Endothelial cell of umbilical vein (primary cell): ENCODE measurements at regions not wholly inside any gene's neighbourhood (a gene's known extent, or its start where the extent isn't known, plus 50 kb on each side); places are given as distances from the start of the nearest gene placed in this dataset.

Experiments used
- BruUV-seq: library from RNA; stranded (reverse); fragments of 400-500 nt; replicated peaks from 2 replicates; lab custom pipeline; 2021; lab: Mats Ljungman, UMichigan
- CTCF ChIA-PET: fragments of 300-600, 350-600 bp; sonication (Branson Sonifier 250); formaldehyde crosslinking; loops from one replicate; lab custom pipeline; 2021; ENCODE audit warnings: antibody characterized with exemption, inconsistent platforms; lab: Charles Lee
- POLR2A ChIA-PET: fragments of 300-600, 350-600 bp; sonication (Branson Sonifier 250); formaldehyde crosslinking; loops from one replicate; lab custom pipeline; 2021; ENCODE audit warnings: antibody characterized with exemption, inconsistent platforms; lab: Charles Lee
- DNase-seq: peaks from one replicate; pipeline ENCODE4 v3.0.0-alpha.2; 2011; ENCODE audit warnings: low read depth, low spot score
- FAIRE-seq: peaks from 2 replicates; lab custom pipeline; 2011; peaks lifted over from hg19 to GRCh38; lab: Jason Lieb, UNC
- H2AFZ ChIP-seq: 2 replicates; pipeline ENCODE4 v1.6.0; 2012; ENCODE audit warnings: low read depth, low read length, control low read depth, inconsistent platforms
- H3K27ac ChIP-seq: 2 replicates; pipeline ENCODE4 v1.5.1; 2011; ENCODE audit warnings: low read depth, mild to moderate bottlenecking, control low read depth, low read length, moderate library complexity; ENCODE audit not compliant: insufficient read depth
- H3K27me3 ChIP-seq, 2 experiments: 2 replicates each; pipeline versions ENCODE4 v1.6.0 to v1.6.1; 2011; ENCODE audit warnings: low read length in 2 of 2, mixed read lengths in 1 of 2; ENCODE audit not compliant: control insufficient read depth in 2 of 2, insufficient read depth in 2 of 2
- H3K36me3 ChIP-seq, 2 experiments: 2 replicates in 1 of 2; 3 replicates in 1 of 2; pipeline ENCODE4 v1.5.1; 2011; ENCODE audit warnings: low read length in 2 of 2, mild to moderate bottlenecking in 1 of 2, moderate library complexity in 1 of 2; ENCODE audit not compliant: control insufficient read depth in 2 of 2, insufficient read depth in 2 of 2; ENCODE audit errors: extremely low read depth in 1 of 2
- H3K4me1 ChIP-seq: 3 replicates; pipeline ENCODE4 v1.5.1; 2011; ENCODE audit warnings: mild to moderate bottlenecking, low read length; ENCODE audit not compliant: control insufficient read depth, insufficient read depth; ENCODE audit errors: extremely low read depth
- H3K4me2 ChIP-seq: 2 replicates; pipeline ENCODE4 v1.6.1; 2011; ENCODE audit warnings: low read length, control low read depth, mixed read lengths; ENCODE audit not compliant: insufficient read depth
- H3K4me3 ChIP-seq, 3 experiments: fragments of 200-600 bp in 1 of 3; sonication (generic), shearing (Covaris generic) in 1 of 3; replicated peaks in 1 of 3; 2 replicates each; pipeline ENCODE4 v1.5.1; 2011 to 2016; ENCODE audit warnings: control low read depth in 3 of 3, low read length in 3 of 3, mild to moderate bottlenecking in 2 of 3, inconsistent platforms in 1 of 3, low read depth in 1 of 3, moderate library complexity in 1 of 3; ENCODE audit not compliant: insufficient read depth in 1 of 3
- H3K79me2 ChIP-seq: 2 replicates; pipeline ENCODE4 v1.6.0; 2012; ENCODE audit warnings: low read length, inconsistent platforms; ENCODE audit not compliant: control insufficient read depth, insufficient read depth
- H3K9ac ChIP-seq: replicated peaks from 2 replicates; pipeline ENCODE3; 2011; ENCODE audit warnings: low read length, control low read depth; ENCODE audit not compliant: insufficient read depth; ENCODE audit errors: extremely low read depth
- H3K9me1 ChIP-seq: replicated peaks from 3 replicates; pipeline ENCODE4 v1.6.0; 2011; ENCODE audit warnings: mild to moderate bottlenecking, low read length; ENCODE audit not compliant: control insufficient read depth, insufficient read depth; ENCODE audit errors: extremely low read depth
- H3K9me3 ChIP-seq: replicated peaks from 2 replicates; pipeline ENCODE4 v1.5.1; 2012; ENCODE audit warnings: low read length, inconsistent platforms; ENCODE audit not compliant: control insufficient read depth, insufficient read depth
- H4K20me1 ChIP-seq: replicated peaks from 2 replicates; pipeline ENCODE3; 2011; ENCODE audit warnings: mild to moderate bottlenecking, low read length; ENCODE audit not compliant: control insufficient read depth, insufficient read depth; ENCODE audit errors: extremely low read depth
- EZH2 ChIP-seq: IDR thresholded peaks from 2 replicates; pipeline ENCODE4 v1.6.1; 2012; ENCODE audit warnings: borderline replicate concordance, low read depth, mild to moderate bottlenecking, moderate library complexity, low read length, inconsistent platforms; ENCODE audit not compliant: severe bottlenecking
- FOS ChIP-seq: IDR thresholded peaks from 2 replicates; pipeline ENCODE4 v1.6.1; 2011; ENCODE audit warnings: mild to moderate bottlenecking, low read length, moderate library complexity, borderline replicate concordance; ENCODE audit not compliant: insufficient read depth
- GATA2 ChIP-seq: IDR thresholded peaks from 2 replicates; pipeline ENCODE4 v1.7.0; 2011; ENCODE audit warnings: low read depth, mild to moderate bottlenecking, moderate library complexity, mixed read lengths, low read length; ENCODE audit not compliant: insufficient read length, insufficient read depth
- JUN ChIP-seq: IDR thresholded peaks from 2 replicates; pipeline ENCODE4 v1.6.1; 2011; ENCODE audit warnings: borderline replicate concordance, low read depth; ENCODE audit not compliant: insufficient read length, insufficient read depth
- MYC ChIP-seq: IDR thresholded peaks from one replicate; pipeline ENCODE4 v1.6.1; 2011; ENCODE audit warnings: mild to moderate bottlenecking, low read depth, low read length
- POLR2A ChIP-seq: IDR thresholded peaks from 2 replicates; pipeline ENCODE4 v1.6.1; 2012; ENCODE audit warnings: low read depth, mild to moderate bottlenecking, control low read depth, low read length
- POLR2AphosphoS5 ChIP-seq: IDR thresholded peaks from 2 replicates; pipeline ENCODE4 v1.6.1; 2012; ENCODE audit warnings: low read depth, mild to moderate bottlenecking, control low read depth, low read length, moderate library complexity; ENCODE audit not compliant: insufficient read depth
- dilution Hi-C: fragments of 300-500 bp; cut with MboI; formaldehyde crosslinking; loops from one replicate; pipeline ENCODE4 v1.15.0; 2019; ENCODE audit warnings: low sequenced_read_pairs; ENCODE audit not compliant: extremely low pct_ligation_motif_present
- intact Hi-C: fragments of 100-400 bp; cut with micrococcal nuclease; formaldehyde crosslinking; loops from one replicate; pipeline ENCODE4 v1.10.0; 2022
- TF ChIP-seq, protein P1 (sequence below), 2 donors: IDR thresholded peaks; 1 replicate in 1 of 2; 2 replicates in 1 of 2; pipeline ENCODE4 v1.5.1; 2011; ENCODE audit warnings: low read length in 2 of 2, mild to moderate bottlenecking in 2 of 2, moderate library complexity in 2 of 2, control low read depth in 1 of 2, inconsistent platforms in 1 of 2, low read depth in 1 of 2; ENCODE audit not compliant: insufficient read depth in 1 of 2; ENCODE audit errors: extremely low read depth in 1 of 2
- TF ChIP-seq, protein P2 (sequence below): IDR thresholded peaks from 2 replicates; pipeline ENCODE4 v1.6.1; 2011; ENCODE audit not compliant: insufficient read depth, insufficient read length

DNA sequence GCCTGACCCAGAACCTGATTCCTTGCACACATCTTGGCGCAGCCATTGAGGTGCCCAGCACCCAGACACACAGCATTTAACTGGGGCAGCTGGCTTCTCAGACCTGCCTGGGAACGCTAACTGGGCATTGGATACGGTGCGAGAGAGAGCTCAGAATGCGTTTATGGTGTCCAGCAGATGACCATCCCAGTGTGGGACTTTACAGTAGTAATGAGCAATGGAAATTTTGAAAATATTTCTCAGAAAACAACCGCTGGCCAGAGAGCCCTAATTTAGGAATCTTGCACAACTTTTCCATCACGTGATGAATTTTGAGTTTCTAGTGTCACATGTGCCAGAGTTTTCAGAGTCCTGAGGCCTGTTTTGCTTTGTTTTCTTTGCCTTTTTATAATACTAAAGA, 78.2 kb upstream of the SEC61G start:
- dilution Hi-C loops, result no loop called here
- DNase-seq (no peak), FAIRE-seq (no peak)
- no peak overlapping the region for H3K9ac ChIP-seq
- H3K9me1 ChIP-seq, result no peaks in the 10 kb centered on the region
- intact Hi-C loops, result no loop called here
- no peak overlapping the region for H3K4me2 ChIP-seq
- TF ChIP-seq EZH2 (no peak), JUN (no peak)
- TF ChIP-seq, protein P1, sequence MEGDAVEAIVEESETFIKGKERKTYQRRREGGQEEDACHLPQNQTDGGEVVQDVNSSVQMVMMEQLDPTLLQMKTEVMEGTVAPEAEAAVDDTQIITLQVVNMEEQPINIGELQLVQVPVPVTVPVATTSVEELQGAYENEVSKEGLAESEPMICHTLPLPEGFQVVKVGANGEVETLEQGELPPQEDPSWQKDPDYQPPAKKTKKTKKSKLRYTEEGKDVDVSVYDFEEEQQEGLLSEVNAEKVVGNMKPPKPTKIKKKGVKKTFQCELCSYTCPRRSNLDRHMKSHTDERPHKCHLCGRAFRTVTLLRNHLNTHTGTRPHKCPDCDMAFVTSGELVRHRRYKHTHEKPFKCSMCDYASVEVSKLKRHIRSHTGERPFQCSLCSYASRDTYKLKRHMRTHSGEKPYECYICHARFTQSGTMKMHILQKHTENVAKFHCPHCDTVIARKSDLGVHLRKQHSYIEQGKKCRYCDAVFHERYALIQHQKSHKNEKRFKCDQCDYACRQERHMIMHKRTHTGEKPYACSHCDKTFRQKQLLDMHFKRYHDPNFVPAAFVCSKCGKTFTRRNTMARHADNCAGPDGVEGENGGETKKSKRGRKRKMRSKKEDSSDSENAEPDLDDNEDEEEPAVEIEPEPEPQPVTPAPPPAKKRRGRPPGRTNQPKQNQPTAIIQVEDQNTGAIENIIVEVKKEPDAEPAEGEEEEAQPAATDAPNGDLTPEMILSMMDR (IDR thresholded peaks at IDR 0.05; ENCODE audit: extremely low read depth in 1 of 2, insufficient read depth in 1 of 2, low read depth in 1 of 2, low read length in 2 of 2), result no peak
- TF ChIP-seq, protein P2, sequence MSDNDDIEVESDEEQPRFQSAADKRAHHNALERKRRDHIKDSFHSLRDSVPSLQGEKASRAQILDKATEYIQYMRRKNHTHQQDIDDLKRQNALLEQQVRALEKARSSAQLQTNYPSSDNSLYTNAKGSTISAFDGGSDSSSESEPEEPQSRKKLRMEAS, result no peak
- H3K79me2 ChIP-seq, result no peaks in the 10 kb centered on the region
- BruUV-seq, result no TSS peak
- no peaks in the 10 kb centered on the region for H3K36me3 ChIP-seq
- ChIA-PET CTCF (interaction anchor here (3.1 to 7.5 kb wide), 3 partner anchors 48 to 418 kb away, joined by 14 to 49 read pairs (median 32); no protein-coding TSS in a partner anchor), POLR2A (no interaction called here)
- H4K20me1 ChIP-seq, result no peaks in the 10 kb centered on the region
- H3K9me3 ChIP-seq, result no peaks in the 10 kb centered on the region
- H3K4me1 ChIP-seq, result no peaks in the 10 kb centered on the region
- H2AFZ ChIP-seq, result no peak overlapping the region
- H3K27ac ChIP-seq, result no peak overlapping the region
- peaks cover 5 to 10% of the 10 kb centered on the region in 2 experiments for H3K27me3 ChIP-seq
- H3K4me3 ChIP-seq, result no peak overlapping the region

DNA sequence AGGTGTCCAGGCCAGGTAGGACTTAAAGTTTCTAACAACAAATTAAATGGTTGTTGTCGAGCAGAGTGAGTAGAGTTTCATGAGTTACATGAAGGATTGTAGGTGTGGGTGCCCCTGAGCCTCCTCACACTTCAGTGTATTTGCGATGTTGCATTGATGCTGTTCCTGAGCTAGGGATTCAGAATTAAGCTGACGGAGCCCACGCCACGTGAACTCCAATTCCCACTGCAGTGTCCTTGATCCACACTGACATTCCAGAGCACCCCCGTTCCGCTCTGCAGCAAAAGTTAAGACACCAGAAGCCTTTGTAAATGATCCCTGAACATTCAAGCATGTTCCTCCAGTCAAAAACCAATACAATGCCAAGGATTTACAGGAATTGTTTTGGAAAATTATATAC, 78.8 kb upstream of the SEC61G start:
- Histone ChIP-seq H3K9me1 (no peaks in the 10 kb centered on the region), H3K9ac (no peak overlapping the region), H3K36me3 (no peaks in the 10 kb centered on the region), H4K20me1 (no peaks in the 10 kb centered on the region), H3K27me3 (peaks cover 5 to 10% of the 10 kb centered on the region in 2 experiments), H3K9me3 (no peaks in the 10 kb centered on the region), H3K4me3 (no peak overlapping the region), H3K4me2 (no peak overlapping the region), H3K27ac (no peak overlapping the region), H3K4me1 (no peaks in the 10 kb centered on the region), H2AFZ (no peak overlapping the region), H3K79me2 (no peaks in the 10 kb centered on the region)
- TF ChIP-seq EZH2 (no peak), JUN (no peak), MYC (no peak), POLR2AphosphoS5 (no peak), FOS (no peak), GATA2 (no peak), POLR2A (no peak)
- TF ChIP-seq, protein P1 (IDR thresholded peaks at IDR 0.05; ENCODE audit: extremely low read depth in 1 of 2, insufficient read depth in 1 of 2, low read depth in 1 of 2, low read length in 2 of 2), result no peak
- TF ChIP-seq, protein P2, result no peak
- DNase-seq (no peak), FAIRE-seq (no peak)
- ChIA-PET CTCF (interaction anchor here (3.1 to 7.5 kb wide), 3 partner anchors 49 to 417 kb away, joined by 14 to 49 read pairs (median 32); no protein-coding TSS in a partner anchor), POLR2A (no interaction called here)
- intact Hi-C loops (no loop called here), dilution Hi-C loops (no loop called here)
- no TSS peak for BruUV-seq
